ENCODE measurements at regions not wholly inside any gene's neighbourhood (a gene's known extent, or its start where the extent isn't known, plus 50 kb on each side); places are given as distances from the start of the nearest gene placed in this dataset.

DNA sequence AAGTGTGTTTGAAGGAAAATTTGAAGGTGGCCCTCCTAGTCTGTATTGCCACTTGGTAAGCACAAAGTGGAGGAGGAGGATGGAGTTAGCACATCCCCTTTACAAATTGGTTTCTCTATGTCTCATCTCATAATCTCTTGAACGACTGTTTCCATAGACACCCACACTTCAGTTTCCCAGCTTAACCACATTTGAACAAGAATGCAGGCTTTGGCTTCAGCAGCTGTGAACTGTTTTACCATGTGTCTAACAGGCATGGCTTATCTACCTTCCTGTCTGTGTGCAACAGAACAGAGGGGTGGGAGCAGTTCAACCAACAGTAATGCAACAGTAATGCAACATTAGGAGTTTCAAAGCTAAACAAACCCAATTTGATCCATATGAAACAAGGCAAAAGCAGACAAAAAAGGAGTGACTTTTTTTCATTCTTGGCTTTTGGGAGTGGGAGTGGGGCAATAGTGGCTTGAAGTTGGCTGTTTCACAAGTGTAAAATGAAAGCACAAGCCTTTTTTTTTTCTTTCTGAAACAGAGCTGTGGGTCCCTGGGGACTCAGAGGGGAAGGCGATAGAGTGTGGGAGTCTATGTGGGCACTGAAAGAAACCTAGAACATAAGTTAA, 108.0 kb downstream of the ITM2A start:
- TF ChIP-seq, protein P1, sequence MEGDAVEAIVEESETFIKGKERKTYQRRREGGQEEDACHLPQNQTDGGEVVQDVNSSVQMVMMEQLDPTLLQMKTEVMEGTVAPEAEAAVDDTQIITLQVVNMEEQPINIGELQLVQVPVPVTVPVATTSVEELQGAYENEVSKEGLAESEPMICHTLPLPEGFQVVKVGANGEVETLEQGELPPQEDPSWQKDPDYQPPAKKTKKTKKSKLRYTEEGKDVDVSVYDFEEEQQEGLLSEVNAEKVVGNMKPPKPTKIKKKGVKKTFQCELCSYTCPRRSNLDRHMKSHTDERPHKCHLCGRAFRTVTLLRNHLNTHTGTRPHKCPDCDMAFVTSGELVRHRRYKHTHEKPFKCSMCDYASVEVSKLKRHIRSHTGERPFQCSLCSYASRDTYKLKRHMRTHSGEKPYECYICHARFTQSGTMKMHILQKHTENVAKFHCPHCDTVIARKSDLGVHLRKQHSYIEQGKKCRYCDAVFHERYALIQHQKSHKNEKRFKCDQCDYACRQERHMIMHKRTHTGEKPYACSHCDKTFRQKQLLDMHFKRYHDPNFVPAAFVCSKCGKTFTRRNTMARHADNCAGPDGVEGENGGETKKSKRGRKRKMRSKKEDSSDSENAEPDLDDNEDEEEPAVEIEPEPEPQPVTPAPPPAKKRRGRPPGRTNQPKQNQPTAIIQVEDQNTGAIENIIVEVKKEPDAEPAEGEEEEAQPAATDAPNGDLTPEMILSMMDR (IDR thresholded peaks at IDR 0.05; ENCODE audit: low read depth, low read length, missing input control): no peak
- TF ChIP-seq JUND (IDR thresholded peaks at IDR 0.05): no peak
- no peak for TF ChIP-seq GABPA (IDR thresholded peaks at IDR 0.05 in 1 of 2, conservative IDR thresholded peaks at IDR 0.05 in 1 of 2)
- TF ChIP-seq TAF1 (conservative IDR thresholded peaks at IDR 0.05): no peak
- TF ChIP-seq, protein P2, sequence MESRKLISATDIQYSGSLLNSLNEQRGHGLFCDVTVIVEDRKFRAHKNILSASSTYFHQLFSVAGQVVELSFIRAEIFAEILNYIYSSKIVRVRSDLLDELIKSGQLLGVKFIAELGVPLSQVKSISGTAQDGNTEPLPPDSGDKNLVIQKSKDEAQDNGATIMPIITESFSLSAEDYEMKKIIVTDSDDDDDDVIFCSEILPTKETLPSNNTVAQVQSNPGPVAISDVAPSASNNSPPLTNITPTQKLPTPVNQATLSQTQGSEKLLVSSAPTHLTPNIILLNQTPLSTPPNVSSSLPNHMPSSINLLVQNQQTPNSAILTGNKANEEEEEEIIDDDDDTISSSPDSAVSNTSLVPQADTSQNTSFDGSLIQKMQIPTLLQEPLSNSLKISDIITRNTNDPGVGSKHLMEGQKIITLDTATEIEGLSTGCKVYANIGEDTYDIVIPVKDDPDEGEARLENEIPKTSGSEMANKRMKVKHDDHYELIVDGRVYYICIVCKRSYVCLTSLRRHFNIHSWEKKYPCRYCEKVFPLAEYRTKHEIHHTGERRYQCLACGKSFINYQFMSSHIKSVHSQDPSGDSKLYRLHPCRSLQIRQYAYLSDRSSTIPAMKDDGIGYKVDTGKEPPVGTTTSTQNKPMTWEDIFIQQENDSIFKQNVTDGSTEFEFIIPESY (IDR thresholded peaks at IDR 0.05): no peak
- no peak for TF ChIP-seq RAD21 (IDR thresholded peaks at IDR 0.05)
- no peak for TF ChIP-seq EGR1 (IDR thresholded peaks at IDR 0.05; ENCODE audit: low read depth in 2 of 2)
- no peak for TF ChIP-seq SP1 (IDR thresholded peaks at IDR 0.05)
- TF ChIP-seq, protein P3, sequence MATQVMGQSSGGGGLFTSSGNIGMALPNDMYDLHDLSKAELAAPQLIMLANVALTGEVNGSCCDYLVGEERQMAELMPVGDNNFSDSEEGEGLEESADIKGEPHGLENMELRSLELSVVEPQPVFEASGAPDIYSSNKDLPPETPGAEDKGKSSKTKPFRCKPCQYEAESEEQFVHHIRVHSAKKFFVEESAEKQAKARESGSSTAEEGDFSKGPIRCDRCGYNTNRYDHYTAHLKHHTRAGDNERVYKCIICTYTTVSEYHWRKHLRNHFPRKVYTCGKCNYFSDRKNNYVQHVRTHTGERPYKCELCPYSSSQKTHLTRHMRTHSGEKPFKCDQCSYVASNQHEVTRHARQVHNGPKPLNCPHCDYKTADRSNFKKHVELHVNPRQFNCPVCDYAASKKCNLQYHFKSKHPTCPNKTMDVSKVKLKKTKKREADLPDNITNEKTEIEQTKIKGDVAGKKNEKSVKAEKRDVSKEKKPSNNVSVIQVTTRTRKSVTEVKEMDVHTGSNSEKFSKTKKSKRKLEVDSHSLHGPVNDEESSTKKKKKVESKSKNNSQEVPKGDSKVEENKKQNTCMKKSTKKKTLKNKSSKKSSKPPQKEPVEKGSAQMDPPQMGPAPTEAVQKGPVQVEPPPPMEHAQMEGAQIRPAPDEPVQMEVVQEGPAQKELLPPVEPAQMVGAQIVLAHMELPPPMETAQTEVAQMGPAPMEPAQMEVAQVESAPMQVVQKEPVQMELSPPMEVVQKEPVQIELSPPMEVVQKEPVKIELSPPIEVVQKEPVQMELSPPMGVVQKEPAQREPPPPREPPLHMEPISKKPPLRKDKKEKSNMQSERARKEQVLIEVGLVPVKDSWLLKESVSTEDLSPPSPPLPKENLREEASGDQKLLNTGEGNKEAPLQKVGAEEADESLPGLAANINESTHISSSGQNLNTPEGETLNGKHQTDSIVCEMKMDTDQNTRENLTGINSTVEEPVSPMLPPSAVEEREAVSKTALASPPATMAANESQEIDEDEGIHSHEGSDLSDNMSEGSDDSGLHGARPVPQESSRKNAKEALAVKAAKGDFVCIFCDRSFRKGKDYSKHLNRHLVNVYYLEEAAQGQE (IDR thresholded peaks at IDR 0.05): no peak

Measured in liver (tissue), 3 donors.